GM21447 (cell line): ENCODE measurements at regions not wholly inside any gene's neighbourhood (a gene's known extent, or its start where the extent isn't known, plus 50 kb on each side); places are given as distances from the start of the nearest gene placed in this dataset.
"Not testable (repeated sequence)": the region's sequence is repeated elsewhere in the genome, so short reads cannot be mapped to it uniquely, and the experiment has no call there.

Source experiments
- ATAC-seq: cut with Tn5 transposase; IDR thresholded peaks from one replicate; pipeline ENCODE4 v1.9.1; 2021; ENCODE audit not compliant: unreplicated experiment

DNA sequence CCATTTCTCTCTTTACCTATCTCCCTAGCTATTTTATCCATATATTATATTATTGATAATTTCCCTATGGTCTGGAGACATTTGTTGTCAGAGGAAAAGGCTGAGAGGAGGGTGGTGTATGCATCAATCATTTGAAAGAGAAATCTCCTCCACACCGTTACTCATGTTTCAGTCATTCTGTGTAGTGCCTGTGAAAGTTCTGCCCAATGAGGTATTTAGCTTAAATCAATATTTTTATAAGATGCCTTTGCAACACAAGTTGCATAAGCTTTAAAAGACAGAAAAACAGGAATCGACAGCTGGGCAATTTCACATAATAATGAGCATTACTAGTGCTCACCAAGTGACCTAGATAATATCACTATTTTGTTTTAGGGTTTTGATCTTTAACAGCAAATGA, 363.7 kb upstream of the FSIP2 start:
- no peak for ATAC-seq

DNA sequence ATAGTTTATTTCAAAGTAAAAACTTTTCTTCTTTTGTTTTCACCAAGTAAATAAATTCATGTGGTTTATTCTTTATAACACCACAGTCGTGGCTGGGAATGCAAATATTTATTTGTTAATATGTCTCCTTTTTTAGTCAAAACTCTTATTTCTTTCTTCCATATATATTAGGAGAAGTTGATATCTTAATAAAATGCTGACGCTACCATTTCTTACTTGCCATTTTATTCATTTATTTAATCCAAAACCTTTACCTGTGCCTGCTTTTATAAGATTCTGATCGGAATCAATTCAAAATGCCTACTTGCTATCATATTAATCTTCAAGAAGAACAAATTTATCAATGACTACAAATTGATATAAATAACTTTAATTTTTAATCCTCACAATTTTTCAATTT, 362.9 kb upstream of the FSIP2 start:
- ATAC-seq = no peak

DNA sequence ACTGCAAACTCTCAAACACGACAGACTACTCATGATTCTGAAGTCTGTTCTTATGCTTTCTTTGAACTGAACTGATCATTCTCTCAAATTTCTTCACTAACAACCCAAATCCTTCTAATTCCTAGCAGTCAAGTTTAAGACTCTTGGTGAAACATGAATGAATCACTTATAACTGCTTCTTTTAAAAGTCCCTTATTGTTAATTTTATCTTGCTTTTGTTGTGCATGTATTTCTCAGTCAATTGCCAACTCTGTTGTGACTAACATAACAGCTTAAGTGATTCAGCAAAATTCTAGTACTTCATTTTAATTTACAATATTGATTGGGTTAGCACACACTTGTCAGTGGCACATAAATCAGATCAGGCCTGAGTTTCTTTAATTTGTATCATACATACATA, 357.0 kb upstream of the FSIP2 start:
- no peak for ATAC-seq

DNA sequence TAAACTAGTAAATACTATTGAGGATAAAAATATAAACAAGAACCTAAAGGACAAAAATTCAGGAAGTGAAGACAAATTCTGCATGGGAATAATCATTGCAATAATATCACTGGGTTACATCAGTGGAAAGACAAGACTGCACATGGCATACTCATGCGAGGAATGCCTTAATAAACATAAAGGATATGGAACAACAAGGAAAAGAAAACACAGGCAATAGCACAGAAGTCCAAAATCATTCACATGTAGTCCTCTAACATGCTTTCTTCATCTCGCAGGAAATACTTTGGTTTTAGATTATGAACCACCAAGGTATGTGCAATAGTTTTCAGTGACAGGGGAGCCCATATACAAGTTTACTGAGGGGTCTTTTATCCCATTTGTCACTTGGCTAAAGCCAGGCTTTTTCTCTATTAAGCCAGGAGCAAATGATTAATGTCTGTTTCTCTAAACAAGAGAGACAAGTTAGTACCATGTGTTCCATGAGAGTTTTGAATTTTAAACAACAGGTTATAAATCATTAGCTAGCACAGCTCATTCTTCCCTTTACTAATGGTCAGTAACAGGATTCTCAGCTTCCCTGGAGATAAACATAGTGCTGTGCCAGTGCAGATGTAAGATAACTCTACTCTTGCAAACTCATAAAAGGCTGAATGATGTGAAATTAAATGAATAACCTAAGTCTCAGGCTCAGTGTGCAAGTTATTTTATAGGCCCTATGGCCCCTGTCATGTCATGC, 353.6 kb upstream of the FSIP2 start:
- no peak for ATAC-seq

DNA sequence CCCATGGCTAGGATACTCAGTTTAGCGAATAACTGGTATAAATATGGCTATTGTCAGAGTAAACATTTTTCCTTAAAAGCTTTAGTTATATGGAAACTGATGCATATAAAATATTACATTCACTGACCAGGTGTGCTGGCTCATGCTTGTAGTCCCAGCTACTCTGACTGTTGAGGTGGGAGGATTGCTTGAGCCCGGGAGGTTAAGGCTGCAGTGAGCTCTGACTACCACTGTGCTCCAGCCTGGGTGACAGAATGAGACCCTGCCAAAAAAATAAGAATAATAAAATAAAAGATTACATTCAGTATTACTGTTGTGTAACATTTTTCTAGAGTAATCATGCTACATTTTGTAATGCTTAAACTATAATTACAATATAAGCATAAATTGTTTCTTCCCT, 350.4 kb upstream of the FSIP2 start:
- ATAC-seq = no peak

DNA sequence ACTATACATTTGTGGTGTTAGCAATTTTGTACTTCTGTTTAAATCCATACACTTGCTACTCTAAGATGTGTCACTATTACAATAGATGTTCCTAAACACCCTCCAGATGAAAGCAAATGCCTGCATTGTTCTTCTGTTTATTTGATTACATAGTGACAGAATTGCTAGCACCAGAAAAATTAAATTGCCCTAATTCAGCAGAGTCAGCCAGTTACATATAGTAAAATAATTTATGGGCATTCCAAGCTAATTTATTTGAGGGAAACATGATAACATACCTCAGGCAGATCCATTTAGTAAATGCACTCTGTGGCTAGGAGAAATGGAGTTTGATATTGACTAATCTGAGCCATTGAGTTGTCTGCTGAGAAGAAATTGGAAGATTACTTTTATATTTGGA, 347.1 kb upstream of the FSIP2 start:
- ATAC-seq = no peak

DNA sequence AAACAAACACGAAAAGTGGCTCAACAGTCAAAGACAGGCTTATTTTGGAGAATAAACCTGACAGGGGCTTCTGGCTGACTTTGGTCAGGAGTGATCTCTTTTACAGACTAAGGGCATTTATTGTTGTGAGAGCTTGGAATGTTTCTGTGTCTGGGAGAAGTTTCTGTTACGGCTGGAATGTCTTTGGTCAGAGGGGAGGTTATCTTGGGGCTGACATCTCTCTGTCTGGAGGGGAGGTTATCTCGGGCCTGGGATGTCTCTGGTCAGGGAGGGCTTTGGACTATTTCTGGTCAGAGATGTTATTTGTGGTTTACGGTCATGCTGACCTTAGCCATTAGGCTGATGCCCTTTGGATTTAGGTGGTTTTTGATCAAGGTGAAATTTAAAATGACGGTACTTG, 345.5 kb upstream of the FSIP2 start:
- no peak for ATAC-seq

DNA sequence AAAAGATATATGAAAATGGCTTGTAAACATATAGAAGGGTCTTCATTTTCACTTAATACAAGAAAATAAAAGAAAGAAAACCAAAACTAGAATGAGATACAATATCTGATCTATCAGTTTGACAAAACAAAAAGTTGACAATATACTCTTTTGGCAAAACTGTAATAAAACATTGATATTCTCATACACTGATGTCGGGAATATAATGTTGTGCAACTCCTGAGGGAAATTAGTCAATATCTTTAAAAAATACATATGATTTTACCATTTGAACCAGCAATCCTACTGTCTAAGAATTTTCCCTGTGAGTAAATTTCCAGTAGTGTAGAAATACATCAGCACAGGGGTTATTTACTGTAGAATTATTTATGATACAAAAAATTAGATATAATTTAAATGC, 336.1 kb upstream of the FSIP2 start:
- ATAC-seq = no peak

DNA sequence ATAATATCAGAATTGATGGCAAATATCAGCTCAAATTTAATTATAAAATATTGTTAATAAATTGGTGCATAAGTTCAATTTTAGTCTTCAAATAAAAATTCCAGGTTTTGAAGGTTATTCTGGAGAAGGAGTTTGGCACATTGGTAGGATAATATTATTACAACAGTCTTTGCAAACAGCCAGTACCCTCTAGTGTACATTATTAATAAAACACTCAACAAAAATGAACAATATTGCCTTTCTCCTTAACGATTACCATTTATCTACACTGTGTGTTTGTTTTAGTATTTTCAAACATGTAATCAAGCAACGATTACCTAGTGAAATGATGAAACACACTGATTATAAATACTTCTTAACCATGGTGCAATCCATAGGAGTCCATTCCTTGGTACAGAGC, 334.0 kb upstream of the FSIP2 start:
- ATAC-seq = no peak

DNA sequence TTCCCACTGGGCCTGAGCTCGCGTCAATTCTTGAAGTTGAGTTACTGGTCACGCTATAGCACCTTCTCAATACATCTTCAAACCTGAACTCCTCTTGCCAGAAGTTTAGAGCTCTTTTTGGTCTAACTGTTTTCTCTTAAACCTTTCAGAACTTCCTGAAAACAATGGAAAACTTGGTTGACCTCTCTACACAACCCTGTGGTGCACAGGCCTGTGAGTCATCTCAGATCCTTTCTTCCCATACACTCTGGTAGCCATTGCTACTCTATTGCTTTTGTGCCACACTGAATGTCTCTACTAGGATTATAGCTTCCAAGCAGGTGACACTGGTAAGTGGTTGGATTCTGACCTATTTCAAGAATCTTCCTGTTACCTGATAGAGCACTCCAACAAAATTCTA, 321.5 kb upstream of the FSIP2 start:
- ATAC-seq = no peak

DNA sequence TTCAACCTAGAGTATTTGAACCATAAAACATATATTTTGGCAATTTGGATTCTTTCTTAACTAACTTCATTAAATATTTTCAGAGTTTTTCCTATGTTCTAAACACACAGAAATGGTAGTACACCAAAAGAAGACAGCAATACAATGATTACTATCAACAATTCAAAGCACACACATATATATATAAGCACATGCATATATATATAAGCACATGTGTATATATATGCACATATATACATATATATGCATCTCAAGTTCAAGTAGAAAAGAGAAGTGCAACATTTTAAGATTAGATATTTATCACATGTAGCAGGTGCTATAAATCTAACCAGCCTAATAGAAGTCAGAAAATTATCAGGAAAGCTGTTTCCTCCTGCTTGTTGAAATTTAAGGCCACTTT, 320.9 kb upstream of the FSIP2 start:
- ATAC-seq = no peak

DNA sequence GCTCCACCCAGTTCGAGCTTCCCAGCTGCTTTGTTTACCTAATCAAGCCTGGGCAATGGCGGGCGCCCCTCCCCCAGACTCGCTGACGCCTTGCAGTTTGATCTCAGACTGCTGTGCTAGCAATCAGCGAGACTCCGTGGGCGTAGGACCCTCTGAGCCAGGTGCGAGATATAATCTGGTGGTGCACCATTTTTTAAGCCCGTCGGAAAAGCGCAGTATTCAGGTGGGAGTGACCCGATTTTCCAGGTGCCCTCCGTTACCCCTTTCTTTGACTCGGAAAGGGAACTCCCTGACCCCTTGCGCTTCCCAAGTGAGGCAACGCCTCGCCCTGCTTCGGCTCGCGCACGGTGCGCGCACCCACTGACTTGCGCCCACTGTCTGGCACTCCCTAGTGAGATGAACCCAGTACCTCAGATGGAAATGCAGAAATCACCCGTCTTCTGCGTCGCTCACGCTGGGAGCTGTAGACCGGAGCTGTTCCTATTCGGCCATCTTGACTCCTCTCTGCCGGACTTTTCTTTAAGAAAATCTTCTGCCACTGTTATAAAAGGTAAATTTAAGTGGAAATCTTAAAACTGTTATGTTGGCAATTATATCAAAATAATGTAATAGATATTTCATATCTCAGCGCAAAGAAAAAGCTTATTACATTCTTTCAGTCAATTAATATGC, 313.5 kb upstream of the FSIP2 start:
- ATAC-seq = not testable (repeated sequence)

DNA sequence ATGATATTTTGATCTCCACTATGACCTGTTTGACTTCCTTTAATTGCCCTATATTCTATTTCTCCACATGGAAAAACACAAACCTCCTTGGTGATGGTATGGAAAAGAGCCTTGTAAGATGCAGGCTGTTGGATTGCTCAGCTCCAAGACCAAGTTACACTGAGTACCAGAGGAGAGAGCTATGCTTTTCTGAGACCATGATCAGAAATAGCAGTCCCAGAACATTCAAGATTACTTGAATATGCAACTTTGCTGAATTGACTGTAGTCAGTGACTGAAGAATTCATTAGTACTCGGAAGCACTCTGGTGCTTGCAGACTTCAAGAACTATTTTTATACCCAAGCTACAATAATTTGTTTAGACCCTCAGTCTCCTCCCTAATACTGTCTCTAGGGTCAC, 310.6 kb upstream of the FSIP2 start:
- ATAC-seq = no peak

DNA sequence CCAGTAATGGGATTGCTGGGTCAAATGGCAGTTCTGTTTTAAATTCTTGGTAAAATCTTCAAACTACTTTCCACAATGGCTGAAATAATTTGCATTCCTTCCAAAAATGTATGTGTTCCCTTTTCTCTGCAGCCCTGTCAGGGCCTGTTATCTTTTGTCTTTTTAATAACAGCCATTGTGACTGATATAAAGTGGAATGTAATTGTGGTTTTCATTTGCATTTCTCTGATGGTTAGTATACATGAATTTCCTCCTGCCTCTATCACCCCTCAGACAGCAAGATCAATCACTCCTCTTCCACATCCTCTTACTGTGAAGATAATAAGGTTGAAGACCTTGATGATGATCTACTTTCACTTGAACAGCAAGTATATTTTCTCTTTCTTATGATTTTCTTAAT, 304.8 kb upstream of the FSIP2 start:
- no peak for ATAC-seq

DNA sequence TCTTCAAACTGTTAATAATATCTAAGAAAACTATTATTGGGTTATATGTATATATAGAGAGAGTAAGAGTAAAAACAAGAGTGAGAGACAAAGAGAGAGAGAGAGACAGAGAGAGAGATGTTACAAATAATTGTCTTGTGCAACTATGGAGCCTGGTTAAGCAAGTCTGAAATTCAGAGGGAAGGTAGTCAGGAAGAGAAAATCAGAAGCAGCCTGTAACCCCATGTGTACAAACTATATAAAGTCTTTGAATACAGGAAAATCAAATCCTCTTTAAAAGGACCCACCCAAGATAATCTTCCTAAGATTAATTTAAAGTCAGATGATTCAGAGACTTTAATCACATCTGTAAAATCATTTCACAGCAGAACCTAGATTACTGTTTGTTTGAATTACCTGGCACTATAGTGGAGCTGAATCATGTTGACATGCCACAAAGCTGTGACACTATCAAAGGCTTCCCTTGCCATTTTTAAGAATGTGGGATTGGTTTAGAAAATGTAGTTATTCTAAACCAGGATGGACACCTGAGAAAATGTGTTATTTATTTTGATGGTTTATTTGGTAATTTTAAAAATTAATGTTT, 301.7 kb upstream of the FSIP2 start:
- no peak for ATAC-seq

DNA sequence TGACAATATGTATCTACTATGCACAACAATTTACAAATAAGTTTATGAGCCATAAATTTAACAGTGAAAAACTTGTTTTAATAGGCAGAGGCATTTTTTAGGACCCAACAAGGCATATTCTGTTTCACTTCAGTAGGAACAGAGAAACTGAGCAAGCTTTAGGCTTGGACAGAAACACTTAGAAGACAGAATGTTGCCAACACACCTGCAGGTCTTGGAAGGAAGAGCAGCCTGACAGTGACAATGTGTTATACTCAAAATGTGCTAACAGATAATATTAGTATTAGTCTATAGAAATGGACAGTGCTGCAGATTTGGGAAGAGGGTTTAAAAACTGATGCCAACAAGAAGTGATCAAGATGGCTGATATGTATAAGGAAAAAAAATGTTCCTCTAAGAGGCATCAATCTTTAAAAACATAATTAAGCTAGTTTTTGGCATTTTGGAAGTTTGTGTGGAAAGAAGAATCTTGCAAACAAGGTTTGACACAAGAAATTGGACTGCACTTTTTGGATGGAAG, 297.1 kb upstream of the FSIP2 start:
- no peak for ATAC-seq

DNA sequence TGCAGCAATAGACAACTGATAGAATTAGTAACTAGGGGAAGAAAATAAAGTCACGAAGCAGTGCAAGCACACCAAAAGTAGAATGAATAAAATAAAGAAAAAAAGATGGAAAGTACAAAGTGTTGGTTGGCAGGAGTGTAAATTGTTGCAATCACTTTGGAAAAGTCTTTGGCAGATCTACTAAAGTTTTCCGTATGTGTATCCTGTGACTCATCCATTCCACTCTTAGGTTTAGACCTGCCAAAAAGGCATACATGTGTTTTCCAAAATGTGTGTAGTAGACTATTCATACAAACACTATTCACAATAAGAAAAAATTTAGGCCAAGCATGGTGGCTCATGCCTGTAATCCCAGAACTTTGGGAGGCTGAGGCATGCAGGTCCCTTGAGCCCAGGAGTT, 282.1 kb upstream of the FSIP2 start:
- no peak for ATAC-seq

DNA sequence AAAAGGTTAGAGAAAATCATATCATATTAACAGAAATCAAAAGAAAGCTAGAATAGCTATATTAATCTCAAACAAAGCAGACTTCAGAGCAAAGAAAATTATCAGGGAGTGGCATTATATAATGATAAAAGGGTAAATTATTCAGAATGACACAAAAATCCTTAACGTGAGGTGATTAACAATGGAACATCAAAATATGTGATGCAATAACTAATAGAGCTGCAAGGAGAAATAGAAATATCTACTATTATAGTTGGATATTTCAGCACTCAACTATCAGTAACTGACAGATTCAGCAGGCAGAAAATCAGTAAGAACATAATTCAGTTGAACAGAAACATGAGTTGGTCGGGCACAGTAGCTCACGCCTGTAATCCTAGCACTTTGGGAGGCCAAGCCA, 275.1 kb upstream of the FSIP2 start:
- no peak for ATAC-seq

DNA sequence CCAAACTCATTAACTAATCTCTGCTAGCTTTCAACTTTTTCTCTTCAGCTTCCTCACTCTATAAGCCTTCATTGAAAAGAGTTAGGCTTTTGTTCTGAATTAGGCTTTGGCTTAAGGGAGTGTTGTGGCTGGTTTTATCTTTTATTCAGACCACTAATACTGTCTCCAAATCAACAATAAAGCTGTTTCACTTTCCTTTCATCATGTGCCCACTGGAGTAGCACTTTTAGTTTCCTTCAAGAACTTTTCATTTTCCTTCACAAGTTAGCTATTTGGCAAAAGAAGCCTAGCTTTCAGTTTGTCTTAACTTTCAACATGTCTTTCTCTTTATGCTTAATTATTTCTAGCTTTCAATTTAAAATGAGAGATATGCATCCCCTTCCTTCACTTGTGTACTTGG, 271.7 kb upstream of the FSIP2 start:
- no peak for ATAC-seq

DNA sequence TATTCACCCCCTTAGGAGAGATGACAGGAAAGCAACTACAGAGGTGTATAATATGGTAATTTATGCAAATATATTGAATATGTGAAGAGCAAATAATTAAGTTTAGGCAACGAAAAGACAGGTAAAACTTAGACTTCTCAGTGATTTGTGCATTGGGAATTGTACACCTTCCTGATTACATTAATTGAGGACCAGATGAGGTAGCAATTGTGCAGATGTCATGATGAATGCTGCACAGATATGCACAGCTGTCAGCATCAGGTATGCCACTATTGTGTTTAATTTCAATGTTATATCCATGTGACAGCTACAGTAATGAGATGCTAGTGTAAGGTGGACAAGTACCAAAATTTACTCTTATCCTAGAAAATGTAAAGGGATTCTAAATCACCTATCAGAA, 267.2 kb upstream of the FSIP2 start:
- no peak for ATAC-seq

DNA sequence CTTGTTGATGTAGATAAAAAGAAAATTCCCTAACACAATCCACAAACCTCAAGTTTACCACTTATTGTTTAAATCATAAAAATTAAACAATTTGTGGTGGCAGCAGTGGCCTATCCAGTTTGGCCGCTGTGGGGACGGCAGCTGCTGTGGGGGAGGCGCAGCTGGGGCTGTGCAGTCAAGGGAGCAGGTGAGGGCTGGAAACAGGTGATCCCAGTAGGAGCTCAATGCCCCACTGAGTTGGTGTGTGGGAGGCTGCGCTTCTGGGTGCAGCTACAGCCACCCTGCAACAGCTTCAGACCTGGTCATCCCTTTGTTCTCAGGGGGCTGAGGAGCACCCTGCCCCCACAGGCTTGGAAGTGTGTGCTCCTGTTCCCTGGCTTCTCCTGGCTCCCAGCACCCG, 266.0 kb upstream of the FSIP2 start:
- ATAC-seq = no peak

DNA sequence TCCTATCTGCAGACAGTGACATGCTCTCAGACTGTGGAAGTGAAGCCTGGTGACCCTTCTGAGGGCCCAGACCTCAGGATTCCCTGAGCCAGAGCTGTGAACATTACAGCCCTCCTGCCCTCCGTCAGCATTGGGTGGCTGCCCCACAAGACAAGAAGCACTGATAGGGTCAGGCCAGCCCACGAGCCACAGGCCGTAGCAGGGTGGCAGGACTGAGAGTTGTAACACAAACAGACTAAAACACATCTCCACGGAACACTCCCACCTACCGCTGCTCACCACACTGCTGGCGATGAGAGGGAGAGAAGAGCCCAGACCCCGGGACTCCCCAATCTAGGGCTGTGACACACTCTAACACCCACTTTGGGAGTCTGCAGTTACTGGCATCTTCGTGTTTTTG, 264.8 kb upstream of the FSIP2 start:
- ATAC-seq = no peak
